Neuronal stem cell (in vitro differentiated cells): ENCODE measurements at regions not wholly inside any gene's neighbourhood (a gene's known extent, or its start where the extent isn't known, plus 50 kb on each side); places are given as distances from the start of the nearest gene placed in this dataset.

Experiments used
- DNase-seq: peaks from one replicate; pipeline ENCODE4 v3.0.0-alpha.2; 2013; ENCODE audit warnings: low spot score
- H2AFZ ChIP-seq: one replicate; pipeline ENCODE4 v1.6.1; 2013; ENCODE audit warnings: mild to moderate bottlenecking, low read length, inconsistent platforms
- H2AK5ac ChIP-seq: 2 replicates; pipeline ENCODE4 v1.6.1; 2013; ENCODE audit warnings: low read depth, mild to moderate bottlenecking, inconsistent platforms, low read length, moderate library complexity, mixed read lengths
- H2BK120ac ChIP-seq: 2 replicates; pipeline ENCODE4 v1.6.1; 2013; ENCODE audit warnings: low read depth, mild to moderate bottlenecking, inconsistent platforms, low read length, moderate library complexity, mixed read lengths
- H2BK12ac ChIP-seq: one replicate; pipeline ENCODE4 v1.6.1; 2013; ENCODE audit warnings: low read length, inconsistent platforms
- H2BK15ac ChIP-seq: 2 replicates; pipeline ENCODE4 v1.6.1; 2013; ENCODE audit warnings: mild to moderate bottlenecking, low read length, inconsistent platforms, mixed read lengths
- H2BK5ac ChIP-seq: one replicate; pipeline ENCODE4 v1.6.1; 2013; ENCODE audit warnings: inconsistent platforms, mild to moderate bottlenecking, low read length, moderate library complexity
- H3K14ac ChIP-seq: one replicate; pipeline ENCODE4 v1.6.1; 2013; ENCODE audit warnings: low read length, inconsistent platforms
- H3K18ac ChIP-seq: 2 replicates; pipeline ENCODE4 v1.6.1; 2013; ENCODE audit warnings: low read length, inconsistent platforms
- H3K23ac ChIP-seq: 2 replicates; pipeline ENCODE4 v1.6.1; 2013; ENCODE audit warnings: low read depth, mild to moderate bottlenecking, mixed read lengths, low read length, inconsistent platforms; ENCODE audit not compliant: poor library complexity
- H3K27ac ChIP-seq: replicated peaks from 3 replicates; pipeline ENCODE4 v1.5.1; 2013; ENCODE audit warnings: low read length, inconsistent platforms
- H3K27me3 ChIP-seq, 3 experiments: 2 replicates each; pipeline ENCODE4 v1.6.1; 2013; ENCODE audit warnings: low read length in 3 of 3, mild to moderate bottlenecking in 2 of 3, inconsistent platforms in 1 of 3, low read depth in 1 of 3, mixed read lengths in 1 of 3, moderate library complexity in 1 of 3; ENCODE audit not compliant: control insufficient read depth in 3 of 3, insufficient read depth in 3 of 3
- H3K36me3 ChIP-seq, 2 donors: replicated peaks in 1 of 2; 2 replicates each; pipeline ENCODE4 v1.6.1; 2013; ENCODE audit warnings: low read length in 2 of 2; ENCODE audit not compliant: control insufficient read depth in 2 of 2, insufficient read depth in 2 of 2
- H3K4ac ChIP-seq: 2 replicates; pipeline ENCODE4 v1.6.1; 2013; ENCODE audit warnings: inconsistent platforms, mild to moderate bottlenecking, low read length, moderate library complexity
- H3K4me1 ChIP-seq, 2 donors: 1 replicate in 1 of 2; 2 replicates in 1 of 2; pipeline ENCODE4 v1.6.1; 2013; ENCODE audit warnings: low read length in 2 of 2, low read depth in 1 of 2; ENCODE audit not compliant: control insufficient read depth in 2 of 2, insufficient read depth in 1 of 2
- H3K4me2 ChIP-seq: one replicate; pipeline ENCODE4 v1.6.1; 2013; ENCODE audit warnings: mild to moderate bottlenecking, low read length, inconsistent platforms; ENCODE audit not compliant: insufficient read depth, poor library complexity, severe bottlenecking
- H3K4me3 ChIP-seq, 2 donors: 2 replicates each; pipeline ENCODE4 v1.5.1; 2013; ENCODE audit warnings: low read length in 2 of 2, mild to moderate bottlenecking in 2 of 2, inconsistent platforms in 1 of 2, moderate library complexity in 1 of 2
- H3K79me1 ChIP-seq: one replicate; pipeline ENCODE4 v1.6.1; 2013; ENCODE audit warnings: low read depth, mild to moderate bottlenecking, inconsistent platforms, low read length, moderate library complexity
- H3K9ac ChIP-seq: one replicate; pipeline ENCODE4 v1.6.1; 2013; ENCODE audit warnings: mild to moderate bottlenecking, low read depth, low read length, inconsistent platforms; ENCODE audit not compliant: poor library complexity
- H3K9me3 ChIP-seq, 2 donors: replicated peaks in 1 of 2; 2 replicates each; pipeline versions ENCODE3 to v1.6.1; 2013; ENCODE audit warnings: low read length in 2 of 2, mild to moderate bottlenecking in 2 of 2, inconsistent platforms in 1 of 2, low read depth in 1 of 2, mixed read lengths in 1 of 2, moderate library complexity in 1 of 2; ENCODE audit not compliant: control insufficient read depth in 2 of 2, insufficient read depth in 1 of 2
- H4K8ac ChIP-seq: one replicate; pipeline ENCODE4 v1.6.1; 2013; ENCODE audit warnings: low read depth, mild to moderate bottlenecking, inconsistent platforms, low read length, moderate library complexity
- H4K91ac ChIP-seq: one replicate; pipeline ENCODE4 v1.6.1; 2013; ENCODE audit warnings: low read length, low read depth, mild to moderate bottlenecking, inconsistent platforms; ENCODE audit not compliant: poor library complexity
- WGBS, 2 donors: extraction: QIAGEN DNeasy Blood & Tissue Kit; methylation state at CpG; one replicate each; pipeline ENCODE4 v1.1.7; 2013; ENCODE audit warnings: missing lambda C conversion rate in 2 of 2, mixed read lengths in 1 of 2; ENCODE audit not compliant: insufficient read length in 2 of 2, insufficient replicate concordance in 1 of 2; ENCODE audit errors: extremely low coverage in 2 of 2; 5-methylcytosine and 5-hydroxymethylcytosine counted together

GRCh38 chr3:178397836-178398235 is 138.4 kb upstream of the KCNMB2 start:
- H2AFZ ChIP-seq = no peak overlapping the region
- H3K4me3 ChIP-seq = no peak overlapping the region
- H2AK5ac ChIP-seq = no peak overlapping the region
- no peak overlapping the region for H2BK120ac ChIP-seq
- DNase-seq = no peak
- H3K9me3 ChIP-seq = no peaks in the 10 kb centered on the region
- H3K23ac ChIP-seq = no peak overlapping the region
- no peak overlapping the region for H2BK12ac ChIP-seq
- H3K4me1 ChIP-seq = no peaks in the 10 kb centered on the region
- H3K27me3 ChIP-seq = no peaks in the 10 kb centered on the region
- H3K79me1 ChIP-seq = no peaks in the 10 kb centered on the region
- no peak overlapping the region for H3K9ac ChIP-seq
- no peaks in the 10 kb centered on the region for H3K36me3 ChIP-seq
- no peak overlapping the region for H2BK5ac ChIP-seq
- no peak overlapping the region for H3K14ac ChIP-seq
- no peak overlapping the region for H4K91ac ChIP-seq
- no peak overlapping the region for H3K4me2 ChIP-seq
- no peak overlapping the region for H3K27ac ChIP-seq
- H2BK15ac ChIP-seq = no peak overlapping the region
- H4K8ac ChIP-seq = no peak overlapping the region
- H3K18ac ChIP-seq = no peak overlapping the region
- H3K4ac ChIP-seq = no peak overlapping the region
- no CpG with 5 or more reads among the region's 1 CpG for WGBS, 2 donors

GRCh38 chr3:178404961-178405360 is 131.3 kb upstream of the KCNMB2 start:
- Histone ChIP-seq H4K8ac (no peak overlapping the region), H3K79me1 (no peaks in the 10 kb centered on the region), H3K14ac (no peak overlapping the region), H3K27me3 (no peaks in the 10 kb centered on the region), H2BK15ac (no peak overlapping the region), H3K9ac (no peak overlapping the region), H3K36me3 (no peaks in the 10 kb centered on the region), H3K4me2 (no peak overlapping the region), H3K4me1 (no peaks in the 10 kb centered on the region), H3K9me3 (no peaks in the 10 kb centered on the region), H2BK12ac (no peak overlapping the region), H2AK5ac (no peak overlapping the region), H3K18ac (no peak overlapping the region), H3K23ac (no peak overlapping the region), H3K4ac (no peak overlapping the region), H2BK120ac (no peak overlapping the region), H2BK5ac (no peak overlapping the region), H4K91ac (no peak overlapping the region), H3K4me3 (no peak overlapping the region), H3K27ac (no peak overlapping the region), H2AFZ (no peak overlapping the region)
- no peak for DNase-seq
- no CpG with 5 or more reads among the region's 2 CpGs for WGBS, 2 donors

- H3K36me3 ChIP-seq = no peaks in the 10 kb centered on the region
- no peak for DNase-seq
These were observed 130.7 kb upstream of the KCNMB2 start for GRCh38 chr3:178405531-178405930.

GRCh38 chr3:178406206-178406605 is 130.0 kb upstream of the KCNMB2 start:
- H3K4me2 ChIP-seq = no peak overlapping the region
- H2BK120ac ChIP-seq = no peak overlapping the region
- WGBS, 2 donors = no CpG with 5 or more reads among the region's 3 CpGs

More at GRCh38 chr3:178405531-178405930, 130.7 kb upstream of the KCNMB2 start:
- Histone ChIP-seq H3K4me1 (no peaks in the 10 kb centered on the region), H2BK12ac (no peak overlapping the region), H3K9me3 (no peaks in the 10 kb centered on the region), H2BK5ac (no peak overlapping the region), H3K79me1 (no peaks in the 10 kb centered on the region), H2BK120ac (no peak overlapping the region), H4K8ac (no peak overlapping the region), H3K18ac (no peak overlapping the region), H4K91ac (no peak overlapping the region), H2AFZ (no peak overlapping the region), H3K14ac (no peak overlapping the region), H3K23ac (no peak overlapping the region), H3K27me3 (no peaks in the 10 kb centered on the region), H3K27ac (no peak overlapping the region), H3K4ac (no peak overlapping the region), H3K4me2 (no peak overlapping the region), H3K9ac (no peak overlapping the region), H3K4me3 (no peak overlapping the region), H2AK5ac (no peak overlapping the region), H2BK15ac (no peak overlapping the region)
- no CpG with 5 or more reads among the region's 2 CpGs for WGBS, 2 donors

More at GRCh38 chr3:178406206-178406605, 130.0 kb upstream of the KCNMB2 start:
- H2BK15ac ChIP-seq = no peak overlapping the region
- H3K18ac ChIP-seq = no peak overlapping the region
- H4K91ac ChIP-seq = no peak overlapping the region
- no peaks in the 10 kb centered on the region for H3K79me1 ChIP-seq
- no peak overlapping the region for H2AFZ ChIP-seq
- no peak overlapping the region for H2BK5ac ChIP-seq
- H3K27ac ChIP-seq = no peak overlapping the region
- no peak overlapping the region for H2BK12ac ChIP-seq
- no peak overlapping the region for H3K23ac ChIP-seq
- no peaks in the 10 kb centered on the region for H3K36me3 ChIP-seq
- DNase-seq = no peak
- H3K4me1 ChIP-seq = no peaks in the 10 kb centered on the region
- H2AK5ac ChIP-seq = no peak overlapping the region
- no peaks in the 10 kb centered on the region for H3K27me3 ChIP-seq
- H3K4ac ChIP-seq = no peak overlapping the region
- H3K9me3 ChIP-seq = no peaks in the 10 kb centered on the region
- H3K4me3 ChIP-seq = no peak overlapping the region
- no peak overlapping the region for H4K8ac ChIP-seq
- H3K14ac ChIP-seq = no peak overlapping the region
- no peak overlapping the region for H3K9ac ChIP-seq
